ENCODE measurements at regions not wholly inside any gene's neighbourhood (a gene's known extent, or its start where the extent isn't known, plus 50 kb on each side); places are given as distances from the start of the nearest gene placed in this dataset.
"Not testable (repeated sequence)": the region's sequence is repeated elsewhere in the genome, so short reads cannot be mapped to it uniquely, and the experiment has no call there.

- WGBS, 2 donors: 31 to 50% methylated on average over 1 of the region's 1 CpG
- no peaks in the 10 kb centered on the region for H3K36me3 ChIP-seq
- H3K4me1 ChIP-seq: no peaks in the 10 kb centered on the region
- no peak overlapping the region for H3K4me3 ChIP-seq
- DNase-seq (ENCODE audit: low spot score in 2 of 2): no peak
- no peak for TF ChIP-seq EP300 (IDR thresholded peaks at IDR 0.05)
- no peak for TF ChIP-seq CTCF (IDR thresholded peaks at IDR 0.05)
- H3K27me3 ChIP-seq: no peaks in the 10 kb centered on the region
- peaks cover 0 to 25% (median 9%) of the 10 kb centered on the region in 4 donors for H3K9me3 ChIP-seq
- no peak overlapping the region for H3K27ac ChIP-seq
These were observed 615.9 kb downstream of the CHSY3 start for GRCh38 chr5:130520211-130520610.

- H3K27me3 ChIP-seq: no peaks in the 10 kb centered on the region
- 92 to 93% methylated on average over 2 of the region's 2 CpGs for WGBS, 2 donors
- no peak for DNase-seq (ENCODE audit: low spot score in 2 of 2)
- no peak overlapping the region for H3K27ac ChIP-seq
- TF ChIP-seq EP300 (IDR thresholded peaks at IDR 0.05) (no peak), POLR2A (IDR thresholded peaks at IDR 0.05) (no peak), CTCF (IDR thresholded peaks at IDR 0.05) (no peak)
- no peak overlapping the region for H3K4me3 ChIP-seq
- peaks cover 0 to 25% (median 9%) of the 10 kb centered on the region in 4 donors for H3K9me3 ChIP-seq
- H3K4me1 ChIP-seq: no peaks in the 10 kb centered on the region
- no peaks in the 10 kb centered on the region for H3K36me3 ChIP-seq
These were observed 610.9 kb downstream of the CHSY3 start for GRCh38 chr5:130514984-130515690.

- H3K9me3 ChIP-seq: peaks cover 0 to 5% (median 0%) of the 10 kb centered on the region in 4 donors
- no peaks in the 10 kb centered on the region for H3K36me3 ChIP-seq
- TF ChIP-seq CTCF (IDR thresholded peaks at IDR 0.05) (no peak), POLR2A (IDR thresholded peaks at IDR 0.05) (no peak), EP300 (IDR thresholded peaks at IDR 0.05) (no peak)
- H3K27ac ChIP-seq: no peak overlapping the region
- H3K27me3 ChIP-seq: no peaks in the 10 kb centered on the region
- no peaks in the 10 kb centered on the region for H3K4me1 ChIP-seq
- no peak overlapping the region for H3K4me3 ChIP-seq
- 55 to 69% methylated on average over 4 of the region's 4 CpGs for WGBS, 2 donors
- DNase-seq (ENCODE audit: low spot score in 2 of 2): no peak
These were observed 598.4 kb downstream of the CHSY3 start for GRCh38 chr5:130502702-130503101.

GRCh38 chr5:130501151-130501865, 597.0 kb downstream of the CHSY3 start:
- no peak overlapping the region for H3K4me3 ChIP-seq
- TF ChIP-seq POLR2A (IDR thresholded peaks at IDR 0.05) (no peak), EP300 (IDR thresholded peaks at IDR 0.05) (no peak), CTCF (IDR thresholded peaks at IDR 0.05) (no peak)

GRCh38 chr5:130500495-130500894, 596.2 kb downstream of the CHSY3 start:
- not testable (repeated sequence) for DNase-seq (ENCODE audit: low spot score in 2 of 2); H3K4me1 ChIP-seq; H3K4me3 ChIP-seq; H3K27ac ChIP-seq; H3K36me3 ChIP-seq; H3K27me3 ChIP-seq
- H3K9me3 ChIP-seq: peaks cover 0 to 12% (median 0%) of the 10 kb centered on the region in 4 donors
- 94 to 96% methylated on average over 4 of the region's 4 CpGs for WGBS, 2 donors

More at GRCh38 chr5:130501151-130501865, 597.0 kb downstream of the CHSY3 start:
- Histone ChIP-seq H3K4me1 (no peaks in the 10 kb centered on the region), H3K9me3 (peaks cover 0 to 7% (median 0%) of the 10 kb centered on the region in 4 donors), H3K36me3 (no peaks in the 10 kb centered on the region), H3K27ac (no peak overlapping the region), H3K27me3 (no peaks in the 10 kb centered on the region)
- DNase-seq (ENCODE audit: low spot score in 2 of 2): no peak
- WGBS, 2 donors: 41 to 47% methylated on average over 3 of the region's 3 CpGs
